Effector CD4-positive, alpha-beta T cell (primary cell): ENCODE measurements at regions not wholly inside any gene's neighbourhood (a gene's known extent, or its start where the extent isn't known, plus 50 kb on each side); places are given as distances from the start of the nearest gene placed in this dataset.
"Not testable (repeated sequence)": the region's sequence is repeated elsewhere in the genome, so short reads cannot be mapped to it uniquely, and the experiment has no call there.

ENCODE experiments used
- DNase-seq: peaks from one replicate; pipeline ENCODE4 v3.0.0-alpha.2; 2020

GRCh38 chr6:119521251-119521650, 171.7 kb upstream of the MAN1A1 start:
- no peak for DNase-seq

- DNase-seq: no peak
Observed at GRCh38 chr6:119517428-119517827, 167.9 kb upstream of the MAN1A1 start.

GRCh38 chr6:119514345-119514744, 164.8 kb upstream of the MAN1A1 start:
- no peak for DNase-seq

GRCh38 chr6:119511024-119511423, 161.5 kb upstream of the MAN1A1 start:
- DNase-seq: no peak

- DNase-seq: no peak
Observed at GRCh38 chr6:119510246-119510645, 160.7 kb upstream of the MAN1A1 start.

- no peak for DNase-seq
Observed at GRCh38 chr6:119506631-119507174, 157.1 kb upstream of the MAN1A1 start.

- no peak for DNase-seq
Observed at GRCh38 chr6:119501798-119502483, 152.4 kb upstream of the MAN1A1 start.

- DNase-seq: no peak
Observed at GRCh38 chr6:119499797-119500196, 150.2 kb upstream of the MAN1A1 start.

- no peak for DNase-seq
Observed at GRCh38 chr6:119497988-119498727, 148.6 kb upstream of the MAN1A1 start.

GRCh38 chr6:119495230-119495683, 145.7 kb upstream of the MAN1A1 start:
- DNase-seq: no peak

- no peak for DNase-seq
Observed at GRCh38 chr6:119493980-119494379, 144.4 kb upstream of the MAN1A1 start.

- DNase-seq: not testable (repeated sequence)
Observed at GRCh38 chr6:119491112-119491511, 141.6 kb upstream of the MAN1A1 start.

GRCh38 chr6:119490050-119490449, 140.5 kb upstream of the MAN1A1 start:
- not testable (repeated sequence) for DNase-seq

- no peak for DNase-seq
Observed at GRCh38 chr6:119484598-119484997, 135.0 kb upstream of the MAN1A1 start.

GRCh38 chr6:119483908-119484307, 134.3 kb upstream of the MAN1A1 start:
- no peak for DNase-seq

- no peak for DNase-seq
Observed at GRCh38 chr6:119482850-119483285, 133.3 kb upstream of the MAN1A1 start.

- no peak for DNase-seq
Observed at GRCh38 chr6:119481976-119482375, 132.4 kb upstream of the MAN1A1 start.

GRCh38 chr6:119480961-119481497, 131.5 kb upstream of the MAN1A1 start:
- no peak for DNase-seq

GRCh38 chr6:119479860-119480655, 130.5 kb upstream of the MAN1A1 start:
- no peak for DNase-seq

- DNase-seq: no peak
Observed at GRCh38 chr6:119476554-119476953, 127.0 kb upstream of the MAN1A1 start.

GRCh38 chr6:119476024-119476423, 126.5 kb upstream of the MAN1A1 start:
- DNase-seq: no peak

GRCh38 chr6:119470893-119471542, 121.5 kb upstream of the MAN1A1 start:
- DNase-seq: no peak
